DOHH2 (cell line): ENCODE measurements at regions not wholly inside any gene's neighbourhood (a gene's known extent, or its start where the extent isn't known, plus 50 kb on each side); places are given as distances from the start of the nearest gene placed in this dataset.

ENCODE experiments used
- CTCF ChIP-seq: fragments of 200-600 bp; sonication (generic); IDR thresholded peaks from one replicate; pipeline ENCODE4 v1.5.1; 2014; ENCODE audit warnings: antibody characterized with exemption, mild to moderate bottlenecking, low read depth, low read length; ENCODE audit not compliant: poor library complexity, severe bottlenecking
- EZH2phosphoT487 ChIP-seq: fragments of 200-600 bp; sonication (generic); IDR thresholded peaks from 2 replicates; pipeline ENCODE4 v1.6.1; 2017; ENCODE audit warnings: borderline replicate concordance, mild to moderate bottlenecking, antibody characterized with exemption, low read length, moderate library complexity, mixed read lengths

GRCh38 chr6:91911945-91912344 is 1325.1 kb upstream of the MAP3K7 start:
- TF ChIP-seq CTCF (no peak), EZH2phosphoT487 (no peak)
